B cell (primary cell): ENCODE measurements at regions not wholly inside any gene's neighbourhood (a gene's known extent, or its start where the extent isn't known, plus 50 kb on each side); places are given as distances from the start of the nearest gene placed in this dataset.

Experiments
- ATAC-seq: fragments of 200-7000 bp; cut with Tn5 transposase; one replicate; pipeline ENCODE4 v1.10.0; 2021; ENCODE audit warnings: low read depth, mild to moderate bottlenecking, moderate number of reproducible peaks, moderate library complexity
- CTCF ChIA-PET: fragments of 350-600 bp; sonication (Branson Sonifier 250); formaldehyde crosslinking; loops from one replicate; lab custom pipeline; 2021; ENCODE audit warnings: antibody characterized with exemption, inconsistent platforms; lab: Charles Lee
- POLR2A ChIA-PET: fragments of 350-600 bp; sonication (Branson Sonifier 250); formaldehyde crosslinking; loops from one replicate; lab custom pipeline; 2021; ENCODE audit warnings: antibody characterized with exemption; lab: Charles Lee
- DNase-seq: peaks from one replicate; pipeline ENCODE4 v3.0.0; 2013
- H2AFZ ChIP-seq: 2 replicates; pipeline ENCODE4 v1.6.1; 2012; ENCODE audit warnings: mild to moderate bottlenecking, low read depth, low read length; ENCODE audit not compliant: insufficient read depth, poor library complexity, severe bottlenecking
- H3K27ac ChIP-seq, 2 donors: 1 replicate in 1 of 2; 2 replicates in 1 of 2; pipeline ENCODE4 v1.5.1; 2012 to 2013; ENCODE audit warnings: low read length in 2 of 2, mild to moderate bottlenecking in 2 of 2, moderate library complexity in 1 of 2
- H3K27me3 ChIP-seq, 4 experiments: fragments of 200-600 bp in 1 of 4; sonication (generic) in 1 of 4; replicated peaks in 1 of 4; 1 replicate in 2 of 4; 2 replicates in 2 of 4; pipeline versions ENCODE4 v1.6.1 to v1.7.0; 2013 to 2016; ENCODE audit warnings: low read length in 3 of 4, mild to moderate bottlenecking in 2 of 4, mixed read lengths in 1 of 4, moderate library complexity in 1 of 4; ENCODE audit not compliant: insufficient read depth in 4 of 4, control insufficient read depth in 3 of 4; ENCODE audit errors: control extremely low read depth in 1 of 4
- H3K36me3 ChIP-seq, 2 experiments: replicated peaks in 1 of 2; 1 replicate in 1 of 2; 2 replicates in 1 of 2; pipeline versions ENCODE4 v1.6.1 to v1.7.1; 2013; ENCODE audit warnings: low read length in 1 of 2; ENCODE audit not compliant: insufficient read depth in 2 of 2, control insufficient read depth in 1 of 2; ENCODE audit errors: control extremely low read depth in 1 of 2, extremely low read depth in 1 of 2
- H3K4me1 ChIP-seq, 2 donors: fragments of 200-600 bp in 1 of 2; sonication (generic) in 1 of 2; 1 replicate in 1 of 2; 2 replicates in 1 of 2; pipeline versions ENCODE4 v1.5.1 to v1.6.1; 2013 to 2017; ENCODE audit warnings: low read length in 2 of 2; ENCODE audit not compliant: control insufficient read depth in 2 of 2, insufficient read depth in 2 of 2
- H3K4me2 ChIP-seq: replicated peaks from 2 replicates; pipeline ENCODE3; 2012; ENCODE audit warnings: mild to moderate bottlenecking, low read depth, low read length; ENCODE audit not compliant: poor library complexity, severe bottlenecking
- H3K4me3 ChIP-seq, 5 experiments: fragments of 200-600 bp in 1 of 5; sonication (generic) in 1 of 5; 1 replicate in 3 of 5; 2 replicates in 2 of 5; pipeline versions ENCODE4 v1.5.1 to v1.7.0; 2011 to 2016; ENCODE audit warnings: low read length in 4 of 5, mild to moderate bottlenecking in 4 of 5, low read depth in 2 of 5, control low read depth in 1 of 5, moderate library complexity in 1 of 5; ENCODE audit not compliant: insufficient read depth in 1 of 5; ENCODE audit errors: control extremely low read depth in 1 of 5, extremely low read depth in 1 of 5
- H3K79me2 ChIP-seq: fragments of 200-600 bp; sonication (generic); one replicate; pipeline ENCODE4 v1.6.0; 2016; ENCODE audit warnings: low read length; ENCODE audit not compliant: control insufficient read depth, insufficient read depth
- H3K9ac ChIP-seq: fragments of 200-600 bp; sonication (generic); 2 replicates; pipeline ENCODE4 v1.6.1; 2017; ENCODE audit warnings: mild to moderate bottlenecking, low read length, moderate library complexity
- H3K9me3 ChIP-seq, 3 donors: one replicate each; pipeline versions ENCODE4 v1.6.1 to v1.7.1; 2013; ENCODE audit warnings: low read length in 2 of 3; ENCODE audit not compliant: control insufficient read depth in 2 of 3, insufficient read depth in 1 of 3; ENCODE audit errors: control extremely low read depth in 1 of 3
- H4K20me1 ChIP-seq: 2 replicates; pipeline ENCODE4 v1.6.0; 2012; ENCODE audit warnings: mild to moderate bottlenecking, low read length; ENCODE audit not compliant: insufficient read depth, control insufficient read depth, poor library complexity, severe bottlenecking
- H3K27ac Mint-ChIP-seq: one replicate; pipeline ENCODE4 v1.8.0; 2021; ENCODE audit warnings: mixed read lengths
- H3K27me3 Mint-ChIP-seq: one replicate; pipeline ENCODE4 v1.8.0; 2021; ENCODE audit warnings: mixed read lengths
- H3K4me1 Mint-ChIP-seq: one replicate; pipeline ENCODE4 v1.8.0; 2021; ENCODE audit warnings: mixed read lengths
- H3K4me3 Mint-ChIP-seq: one replicate; pipeline ENCODE4 v1.8.0; 2021; ENCODE audit warnings: mixed read lengths
- H3K9me3 Mint-ChIP-seq: one replicate; pipeline ENCODE4 v1.8.0; 2022; ENCODE audit warnings: mixed read lengths; ENCODE audit not compliant: insufficient read depth
- CTCF ChIP-seq: fragments of 200-600 bp; IDR thresholded peaks from one replicate; pipeline ENCODE4 v1.8.0; 2022; ENCODE audit warnings: antibody characterized with exemption, mild to moderate bottlenecking
- EZH2 ChIP-seq: IDR thresholded peaks from 2 replicates; pipeline ENCODE4 v1.6.1; 2012; ENCODE audit warnings: borderline replicate concordance, low read depth, mild to moderate bottlenecking, moderate library complexity, low read length; ENCODE audit not compliant: insufficient read depth, poor library complexity, severe bottlenecking
- WGBS: methylation state at CpG from one replicate; pipeline ENCODE4 v1.1.5; 2013; ENCODE audit warnings: missing lambda C conversion rate; ENCODE audit not compliant: insufficient coverage; 5-methylcytosine and 5-hydroxymethylcytosine counted together
- intact Hi-C: fragments of 100-400 bp; cut with micrococcal nuclease; formaldehyde crosslinking; loops from one replicate; pipeline ENCODE4 v1.10.0; 2022

GRCh38 chr11:116466801-116467200, 306.0 kb downstream of the BUD13 start:
- H3K4me3 Mint-ChIP-seq, result no peak overlapping the region
- no peak for ATAC-seq
- no CpG with 5 or more reads among the region's 6 CpGs for WGBS

GRCh38 chr11:116466191-116466590, 306.6 kb downstream of the BUD13 start:
- intact Hi-C loops, result no loop called here
- no peak for DNase-seq
- no peak for ATAC-seq
- H3K4me3 ChIP-seq, result no peak overlapping the region
- peaks cover 0 to 3% (median 0%) of the 10 kb centered on the region in 4 experiments for H3K27me3 ChIP-seq
- Mint-ChIP-seq H3K4me1 (no peaks in the 10 kb centered on the region), H3K4me3 (no peak overlapping the region), H3K27me3 (peaks cover 33% of the 10 kb centered on the region), H3K9me3 (no peaks in the 10 kb centered on the region), H3K27ac (no peak overlapping the region)
- no peaks in the 10 kb centered on the region for H3K9me3 ChIP-seq
- WGBS, result 88% methylated on average over 6 of the region's 6 CpGs
- no peaks in the 10 kb centered on the region for H4K20me1 ChIP-seq
- H3K36me3 ChIP-seq, result no peaks in the 10 kb centered on the region
- ChIA-PET POLR2A (no interaction called here), CTCF (no interaction called here)
- H3K27ac ChIP-seq, result no peak overlapping the region
- no peak overlapping the region for H2AFZ ChIP-seq
- H3K4me2 ChIP-seq, result no peak overlapping the region
- no peaks in the 10 kb centered on the region for H3K4me1 ChIP-seq
- no peaks in the 10 kb centered on the region for H3K79me2 ChIP-seq
- TF ChIP-seq CTCF, result no peak
- TF ChIP-seq EZH2, result no peak
- H3K9ac ChIP-seq, result no peak overlapping the region

More at GRCh38 chr11:116466801-116467200, 306.0 kb downstream of the BUD13 start:
- Histone ChIP-seq H3K79me2 (no peaks in the 10 kb centered on the region), H3K4me3 (no peak overlapping the region), H4K20me1 (no peaks in the 10 kb centered on the region), H3K4me1 (no peaks in the 10 kb centered on the region), H3K27ac (no peak overlapping the region), H3K4me2 (no peak overlapping the region), H3K27me3 (peaks cover 0 to 3% (median 0%) of the 10 kb centered on the region in 4 experiments), H3K9ac (no peak overlapping the region), H2AFZ (no peak overlapping the region), H3K36me3 (no peaks in the 10 kb centered on the region), H3K9me3 (no peaks in the 10 kb centered on the region)
- no peaks in the 10 kb centered on the region for H3K9me3 Mint-ChIP-seq
- TF ChIP-seq EZH2 (no peak), CTCF (no peak)
- no peak for DNase-seq
- peaks cover 29% of the 10 kb centered on the region for H3K27me3 Mint-ChIP-seq
- H3K4me1 Mint-ChIP-seq, result no peaks in the 10 kb centered on the region
- CTCF ChIA-PET, result no interaction called here
- intact Hi-C loops, result no loop called here
- POLR2A ChIA-PET, result no interaction called here
- H3K27ac Mint-ChIP-seq, result no peak overlapping the region
